C4-2B (cell line): ENCODE measurements at regions not wholly inside any gene's neighbourhood (a gene's known extent, or its start where the extent isn't known, plus 50 kb on each side); places are given as distances from the start of the nearest gene placed in this dataset.

ENCODE experiments used
- H3K27ac ChIP-seq: fragments of 450-650 bp; 2 replicates; pipeline ENCODE4 v1.5.1; 2017
- CTCF ChIP-seq: fragments of 450-650 bp; conservative IDR thresholded peaks from 2 replicates; pipeline ENCODE4 v1.5.1; 2017; ENCODE audit warnings: mild to moderate bottlenecking
- ZFX ChIP-seq: fragments of 450-650 bp; IDR thresholded peaks from 2 replicates; pipeline ENCODE4 v1.6.1; 2017

- no peak overlapping the region for H3K27ac ChIP-seq
Observed at GRCh38 chr2:146068051-146068450, 1548.1 kb upstream of the ZEB2 start.

GRCh38 chr2:146048141-146048540, 1528.2 kb upstream of the ZEB2 start:
- TF ChIP-seq ZFX, result no peak
- no peak for TF ChIP-seq CTCF

More at GRCh38 chr2:146068051-146068450, 1548.1 kb upstream of the ZEB2 start:
- no peak for TF ChIP-seq ZFX
- no peak for TF ChIP-seq CTCF

GRCh38 chr2:146041274-146041910, 1521.5 kb upstream of the ZEB2 start:
- H3K27ac ChIP-seq, result no peak overlapping the region

More at GRCh38 chr2:146048141-146048540, 1528.2 kb upstream of the ZEB2 start:
- no peak overlapping the region for H3K27ac ChIP-seq

GRCh38 chr2:146040051-146040450, 1520.1 kb upstream of the ZEB2 start:
- no peak overlapping the region for H3K27ac ChIP-seq
- no peak for TF ChIP-seq CTCF

More at GRCh38 chr2:146041274-146041910, 1521.5 kb upstream of the ZEB2 start:
- TF ChIP-seq CTCF (no peak), ZFX (no peak)

- no peak overlapping the region for H3K27ac ChIP-seq
- TF ChIP-seq CTCF (no peak), ZFX (no peak)
Observed at GRCh38 chr2:146038014-146038413, 1518.1 kb upstream of the ZEB2 start.

- TF ChIP-seq CTCF, result no peak
- no peak for TF ChIP-seq ZFX
- no peak overlapping the region for H3K27ac ChIP-seq
Observed at GRCh38 chr2:146037334-146037870, 1517.5 kb upstream of the ZEB2 start.

- no peak for TF ChIP-seq CTCF
- TF ChIP-seq ZFX, result no peak
- H3K27ac ChIP-seq, result no peak overlapping the region
Observed at GRCh38 chr2:146031158-146031557, 1511.2 kb upstream of the ZEB2 start.
